HUES48 (cell line): ENCODE measurements at regions not wholly inside any gene's neighbourhood (a gene's known extent, or its start where the extent isn't known, plus 50 kb on each side); places are given as distances from the start of the nearest gene placed in this dataset.
"Not testable (repeated sequence)": the region's sequence is repeated elsewhere in the genome, so short reads cannot be mapped to it uniquely, and the experiment has no call there.

Experiments
- H3K27ac ChIP-seq: one replicate; pipeline ENCODE4 v1.7.0; 2013; ENCODE audit warnings: low read depth, low read length, inconsistent platforms
- H3K27me3 ChIP-seq: 2 replicates; pipeline ENCODE4 v1.6.1; 2013; ENCODE audit warnings: mild to moderate bottlenecking, low read length; ENCODE audit not compliant: control insufficient read depth, insufficient read depth
- H3K36me3 ChIP-seq: 2 replicates; pipeline ENCODE4 v1.6.1; 2013; ENCODE audit warnings: low read length; ENCODE audit not compliant: control insufficient read depth, insufficient read depth
- H3K4me1 ChIP-seq: 2 replicates; pipeline ENCODE4 v1.6.1; 2013; ENCODE audit warnings: mild to moderate bottlenecking, low read length; ENCODE audit not compliant: control insufficient read depth, insufficient read depth
- H3K4me3 ChIP-seq: 2 replicates; pipeline ENCODE4 v1.5.1; 2013; ENCODE audit warnings: mild to moderate bottlenecking, low read depth, low read length
- H3K9ac ChIP-seq: 2 replicates; pipeline ENCODE4 v1.6.1; 2013; ENCODE audit warnings: mild to moderate bottlenecking, low read depth, low read length, moderate library complexity
- H3K9me3 ChIP-seq: 2 replicates; pipeline ENCODE4 v1.6.1; 2013; ENCODE audit warnings: low read length; ENCODE audit not compliant: control insufficient read depth, insufficient read depth

GRCh38 chr11:96990914-96991313 lies 601.1 kb downstream of the JRKL start:
- Histone ChIP-seq H3K9ac (no peak overlapping the region), H3K27ac (no peak overlapping the region), H3K9me3 (no peaks in the 10 kb centered on the region), H3K27me3 (no peaks in the 10 kb centered on the region), H3K36me3 (no peaks in the 10 kb centered on the region), H3K4me1 (no peaks in the 10 kb centered on the region), H3K4me3 (no peak overlapping the region)

GRCh38 chr11:97000481-97000880 lies 610.7 kb downstream of the JRKL start:
- no peaks in the 10 kb centered on the region for H3K27me3 ChIP-seq

GRCh38 chr11:97007283-97007682 lies 617.5 kb downstream of the JRKL start:
- Histone ChIP-seq H3K27me3 (no peaks in the 10 kb centered on the region), H3K36me3 (no peaks in the 10 kb centered on the region), H3K9me3 (no peaks in the 10 kb centered on the region), H3K4me3 (no peak overlapping the region), H3K27ac (no peak overlapping the region), H3K4me1 (no peaks in the 10 kb centered on the region), H3K9ac (no peak overlapping the region)

More at GRCh38 chr11:97000481-97000880, 610.7 kb downstream of the JRKL start:
- Histone ChIP-seq H3K4me1 (no peaks in the 10 kb centered on the region), H3K9ac (no peak overlapping the region), H3K27ac (no peak overlapping the region), H3K36me3 (no peaks in the 10 kb centered on the region), H3K9me3 (no peaks in the 10 kb centered on the region), H3K4me3 (no peak overlapping the region)

GRCh38 chr11:97009613-97010012 lies 619.8 kb downstream of the JRKL start:
- Histone ChIP-seq H3K4me1 (no peaks in the 10 kb centered on the region), H3K9me3 (no peaks in the 10 kb centered on the region), H3K27me3 (no peaks in the 10 kb centered on the region), H3K9ac (no peak overlapping the region), H3K27ac (no peak overlapping the region), H3K36me3 (no peaks in the 10 kb centered on the region), H3K4me3 (no peak overlapping the region)

GRCh38 chr11:97010997-97011396 lies 621.2 kb downstream of the JRKL start:
- not testable (repeated sequence) for H3K9ac ChIP-seq, H3K4me3 ChIP-seq, H3K9me3 ChIP-seq, H3K4me1 ChIP-seq, H3K27ac ChIP-seq, H3K27me3 ChIP-seq, H3K36me3 ChIP-seq

GRCh38 chr11:97015327-97015726 lies 625.5 kb downstream of the JRKL start:
- Histone ChIP-seq H3K4me1 (no peaks in the 10 kb centered on the region), H3K9me3 (peaks cover 6% of the 10 kb centered on the region; the same call in 1 of the 2 replicates), H3K4me3 (no peak overlapping the region), H3K27me3 (no peaks in the 10 kb centered on the region), H3K36me3 (no peaks in the 10 kb centered on the region), H3K27ac (no peak overlapping the region), H3K9ac (no peak overlapping the region)

- Histone ChIP-seq H3K9me3 (peaks cover 6% of the 10 kb centered on the region; the same call in 1 of the 2 replicates), H3K27ac (no peak overlapping the region), H3K9ac (no peak overlapping the region), H3K27me3 (no peaks in the 10 kb centered on the region), H3K4me3 (no peak overlapping the region), H3K4me1 (no peaks in the 10 kb centered on the region), H3K36me3 (no peaks in the 10 kb centered on the region)
Measured at GRCh38 chr11:97019305-97019704, 629.5 kb downstream of the JRKL start.

GRCh38 chr11:97019754-97020153 lies 629.9 kb downstream of the JRKL start:
- H3K4me3 ChIP-seq, result no peak overlapping the region
- H3K9me3 ChIP-seq, result peaks cover 6% of the 10 kb centered on the region; the same call in 1 of the 2 replicates
- H3K9ac ChIP-seq, result no peak overlapping the region
- no peaks in the 10 kb centered on the region for H3K36me3 ChIP-seq
- H3K27ac ChIP-seq, result no peak overlapping the region
- H3K4me1 ChIP-seq, result no peaks in the 10 kb centered on the region
- H3K27me3 ChIP-seq, result no peaks in the 10 kb centered on the region

GRCh38 chr11:97022955-97023354 lies 633.1 kb downstream of the JRKL start:
- H3K27me3 ChIP-seq, result no peaks in the 10 kb centered on the region
- H3K36me3 ChIP-seq, result no peaks in the 10 kb centered on the region
- no peaks in the 10 kb centered on the region for H3K4me1 ChIP-seq
- H3K9ac ChIP-seq, result no peak overlapping the region
- H3K4me3 ChIP-seq, result no peak overlapping the region
- no peaks in the 10 kb centered on the region for H3K9me3 ChIP-seq
- no peak overlapping the region for H3K27ac ChIP-seq

GRCh38 chr11:97028836-97029406 lies 639.1 kb downstream of the JRKL start:
- H3K4me1 ChIP-seq, result no peaks in the 10 kb centered on the region
- no peaks in the 10 kb centered on the region for H3K36me3 ChIP-seq
- no peaks in the 10 kb centered on the region for H3K27me3 ChIP-seq
- no peak overlapping the region for H3K27ac ChIP-seq
- H3K9me3 ChIP-seq, result no peaks in the 10 kb centered on the region
- no peak overlapping the region for H3K4me3 ChIP-seq
- H3K9ac ChIP-seq, result no peak overlapping the region

GRCh38 chr11:97033178-97033577 lies 643.4 kb downstream of the JRKL start:
- Histone ChIP-seq H3K9me3 (no peaks in the 10 kb centered on the region), H3K27me3 (no peaks in the 10 kb centered on the region), H3K27ac (no peak overlapping the region), H3K4me1 (no peaks in the 10 kb centered on the region), H3K4me3 (no peak overlapping the region), H3K9ac (no peak overlapping the region), H3K36me3 (no peaks in the 10 kb centered on the region)
